Neuronal stem cell (in vitro differentiated cells): ENCODE measurements at regions not wholly inside any gene's neighbourhood (a gene's known extent, or its start where the extent isn't known, plus 50 kb on each side); places are given as distances from the start of the nearest gene placed in this dataset.

Experiments used
- DNase-seq: peaks from one replicate; pipeline ENCODE4 v3.0.0-alpha.2; 2013; ENCODE audit warnings: low spot score
- H2AFZ ChIP-seq: one replicate; pipeline ENCODE4 v1.6.1; 2013; ENCODE audit warnings: mild to moderate bottlenecking, low read length, inconsistent platforms
- H2AK5ac ChIP-seq: 2 replicates; pipeline ENCODE4 v1.6.1; 2013; ENCODE audit warnings: low read depth, mild to moderate bottlenecking, inconsistent platforms, low read length, moderate library complexity, mixed read lengths
- H2BK120ac ChIP-seq: 2 replicates; pipeline ENCODE4 v1.6.1; 2013; ENCODE audit warnings: low read depth, mild to moderate bottlenecking, inconsistent platforms, low read length, moderate library complexity, mixed read lengths
- H2BK12ac ChIP-seq: one replicate; pipeline ENCODE4 v1.6.1; 2013; ENCODE audit warnings: low read length, inconsistent platforms
- H2BK15ac ChIP-seq: 2 replicates; pipeline ENCODE4 v1.6.1; 2013; ENCODE audit warnings: mild to moderate bottlenecking, low read length, inconsistent platforms, mixed read lengths
- H2BK5ac ChIP-seq: one replicate; pipeline ENCODE4 v1.6.1; 2013; ENCODE audit warnings: inconsistent platforms, mild to moderate bottlenecking, low read length, moderate library complexity
- H3K14ac ChIP-seq: one replicate; pipeline ENCODE4 v1.6.1; 2013; ENCODE audit warnings: low read length, inconsistent platforms
- H3K18ac ChIP-seq: 2 replicates; pipeline ENCODE4 v1.6.1; 2013; ENCODE audit warnings: low read length, inconsistent platforms
- H3K23ac ChIP-seq: 2 replicates; pipeline ENCODE4 v1.6.1; 2013; ENCODE audit warnings: low read depth, mild to moderate bottlenecking, mixed read lengths, low read length, inconsistent platforms; ENCODE audit not compliant: poor library complexity
- H3K27ac ChIP-seq: replicated peaks from 3 replicates; pipeline ENCODE4 v1.5.1; 2013; ENCODE audit warnings: low read length, inconsistent platforms
- H3K27me3 ChIP-seq, 3 experiments: 2 replicates each; pipeline ENCODE4 v1.6.1; 2013; ENCODE audit warnings: low read length in 3 of 3, mild to moderate bottlenecking in 2 of 3, inconsistent platforms in 1 of 3, low read depth in 1 of 3, mixed read lengths in 1 of 3, moderate library complexity in 1 of 3; ENCODE audit not compliant: control insufficient read depth in 3 of 3, insufficient read depth in 3 of 3
- H3K36me3 ChIP-seq, 2 donors: replicated peaks in 1 of 2; 2 replicates each; pipeline ENCODE4 v1.6.1; 2013; ENCODE audit warnings: low read length in 2 of 2; ENCODE audit not compliant: control insufficient read depth in 2 of 2, insufficient read depth in 2 of 2
- H3K4ac ChIP-seq: 2 replicates; pipeline ENCODE4 v1.6.1; 2013; ENCODE audit warnings: inconsistent platforms, mild to moderate bottlenecking, low read length, moderate library complexity
- H3K4me1 ChIP-seq, 2 donors: 1 replicate in 1 of 2; 2 replicates in 1 of 2; pipeline ENCODE4 v1.6.1; 2013; ENCODE audit warnings: low read length in 2 of 2, low read depth in 1 of 2; ENCODE audit not compliant: control insufficient read depth in 2 of 2, insufficient read depth in 1 of 2
- H3K4me2 ChIP-seq: one replicate; pipeline ENCODE4 v1.6.1; 2013; ENCODE audit warnings: mild to moderate bottlenecking, low read length, inconsistent platforms; ENCODE audit not compliant: insufficient read depth, poor library complexity, severe bottlenecking
- H3K4me3 ChIP-seq, 2 donors: 2 replicates each; pipeline ENCODE4 v1.5.1; 2013; ENCODE audit warnings: low read length in 2 of 2, mild to moderate bottlenecking in 2 of 2, inconsistent platforms in 1 of 2, moderate library complexity in 1 of 2
- H3K79me1 ChIP-seq: one replicate; pipeline ENCODE4 v1.6.1; 2013; ENCODE audit warnings: low read depth, mild to moderate bottlenecking, inconsistent platforms, low read length, moderate library complexity
- H3K9ac ChIP-seq: one replicate; pipeline ENCODE4 v1.6.1; 2013; ENCODE audit warnings: mild to moderate bottlenecking, low read depth, low read length, inconsistent platforms; ENCODE audit not compliant: poor library complexity
- H3K9me3 ChIP-seq, 2 donors: replicated peaks in 1 of 2; 2 replicates each; pipeline versions ENCODE3 to v1.6.1; 2013; ENCODE audit warnings: low read length in 2 of 2, mild to moderate bottlenecking in 2 of 2, inconsistent platforms in 1 of 2, low read depth in 1 of 2, mixed read lengths in 1 of 2, moderate library complexity in 1 of 2; ENCODE audit not compliant: control insufficient read depth in 2 of 2, insufficient read depth in 1 of 2
- H4K8ac ChIP-seq: one replicate; pipeline ENCODE4 v1.6.1; 2013; ENCODE audit warnings: low read depth, mild to moderate bottlenecking, inconsistent platforms, low read length, moderate library complexity
- H4K91ac ChIP-seq: one replicate; pipeline ENCODE4 v1.6.1; 2013; ENCODE audit warnings: low read length, low read depth, mild to moderate bottlenecking, inconsistent platforms; ENCODE audit not compliant: poor library complexity
- WGBS, 2 donors: extraction: QIAGEN DNeasy Blood & Tissue Kit; methylation state at CpG; one replicate each; pipeline ENCODE4 v1.1.7; 2013; ENCODE audit warnings: missing lambda C conversion rate in 2 of 2, mixed read lengths in 1 of 2; ENCODE audit not compliant: insufficient read length in 2 of 2, insufficient replicate concordance in 1 of 2; ENCODE audit errors: extremely low coverage in 2 of 2; 5-methylcytosine and 5-hydroxymethylcytosine counted together

- H2BK12ac ChIP-seq: no peak overlapping the region
- no peaks in the 10 kb centered on the region for H3K79me1 ChIP-seq
- no peak for DNase-seq
- no peak overlapping the region for H3K27ac ChIP-seq
- no peak overlapping the region for H4K91ac ChIP-seq
- peak overlapping the region; percentile 81 for H3K18ac ChIP-seq
- H2AFZ ChIP-seq: no peak overlapping the region
- no peak overlapping the region for H2BK15ac ChIP-seq
- H2BK120ac ChIP-seq: no peak overlapping the region
- H3K4me2 ChIP-seq: no peak overlapping the region
- no peaks in the 10 kb centered on the region for H3K36me3 ChIP-seq
- no CpG with 5 or more reads among the region's 11 CpGs for WGBS, 2 donors
- no peak overlapping the region for H3K4me3 ChIP-seq
- H3K9ac ChIP-seq: no peak overlapping the region
- H3K4me1 ChIP-seq: peaks cover 0 to 15% of the 10 kb centered on the region in 2 donors
- H3K9me3 ChIP-seq: no peaks in the 10 kb centered on the region
- no peak overlapping the region for H4K8ac ChIP-seq
- H3K27me3 ChIP-seq: no peaks in the 10 kb centered on the region
- H2BK5ac ChIP-seq: no peak overlapping the region
- no peak overlapping the region for H3K23ac ChIP-seq
- H3K4ac ChIP-seq: no peak overlapping the region
- H3K14ac ChIP-seq: no peak overlapping the region
- peak overlapping the region; percentile 72 for H2AK5ac ChIP-seq
Measured at GRCh38 chr1:29520571-29521437, 284.5 kb downstream of the PTPRU start.

GRCh38 chr1:29519788-29520110 is 283.4 kb downstream of the PTPRU start:
- no peak overlapping the region for H3K14ac ChIP-seq
- H2BK15ac ChIP-seq: no peak overlapping the region
- no peak overlapping the region for H3K9ac ChIP-seq
- H2BK5ac ChIP-seq: no peak overlapping the region
- H3K23ac ChIP-seq: no peak overlapping the region
- H3K4me2 ChIP-seq: no peak overlapping the region
- H3K27ac ChIP-seq: no peak overlapping the region
- no peak overlapping the region for H3K4ac ChIP-seq
- H4K91ac ChIP-seq: no peak overlapping the region
- H2BK12ac ChIP-seq: no peak overlapping the region
- no peak overlapping the region for H2AK5ac ChIP-seq
- no peak overlapping the region for H2BK120ac ChIP-seq
- H3K27me3 ChIP-seq: no peaks in the 10 kb centered on the region
- H4K8ac ChIP-seq: no peak overlapping the region
- H2AFZ ChIP-seq: no peak overlapping the region
- H3K18ac ChIP-seq: no peak overlapping the region
- H3K36me3 ChIP-seq: no peaks in the 10 kb centered on the region
- peaks cover 0 to 15% of the 10 kb centered on the region in 2 donors for H3K4me1 ChIP-seq
- no peaks in the 10 kb centered on the region for H3K9me3 ChIP-seq
- no peaks in the 10 kb centered on the region for H3K79me1 ChIP-seq
- no peak overlapping the region for H3K4me3 ChIP-seq
- WGBS, 2 donors: no CpG with 5 or more reads among the region's 8 CpGs
- no peak for DNase-seq

DNA sequence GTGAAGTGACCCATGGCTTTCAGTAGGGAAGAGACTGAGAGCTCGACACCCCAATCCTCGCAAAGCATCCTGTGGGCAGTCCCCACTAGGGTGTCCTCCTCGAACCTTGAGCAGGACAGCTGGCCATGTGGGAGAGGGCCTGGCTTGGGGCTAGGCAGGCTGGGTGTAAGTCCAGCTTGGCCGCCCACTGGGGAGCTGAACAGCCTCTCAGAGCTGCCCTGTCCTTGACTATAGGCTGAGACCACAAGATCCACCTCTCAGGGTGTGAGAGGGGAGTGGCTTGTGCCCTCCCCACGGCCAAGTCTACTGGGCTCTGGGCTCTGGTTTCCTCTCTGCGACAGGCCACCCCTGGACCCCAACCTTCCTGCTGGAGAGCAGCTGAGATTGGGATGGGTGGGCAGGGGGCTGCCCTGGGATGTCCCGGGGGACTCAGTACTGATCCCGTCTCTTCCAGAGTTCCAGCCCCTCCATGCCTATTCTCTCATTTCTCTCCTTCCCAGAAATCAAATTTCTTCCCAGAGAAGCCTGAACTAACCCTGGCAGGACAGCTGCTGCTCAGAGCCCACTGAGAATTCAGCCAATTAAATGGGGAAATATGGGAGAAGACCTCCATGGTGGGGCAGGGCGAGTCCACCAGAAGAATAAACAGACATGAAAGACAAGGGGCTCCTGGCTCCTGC is 282.9 kb downstream of the PTPRU start:
- no peaks in the 10 kb centered on the region for H3K27me3 ChIP-seq
- H3K4me1 ChIP-seq: peaks cover 0 to 11% of the 10 kb centered on the region in 2 donors
- no peak overlapping the region for H3K4me3 ChIP-seq
- no peak overlapping the region for H4K91ac ChIP-seq
- no peak overlapping the region for H3K9ac ChIP-seq
- WGBS, 2 donors: no CpG with 5 or more reads among the region's 9 CpGs
- no peak overlapping the region for H2BK12ac ChIP-seq
- H3K27ac ChIP-seq: no peak overlapping the region
- no peak overlapping the region for H2BK15ac ChIP-seq
- H2AK5ac ChIP-seq: no peak overlapping the region
- H3K18ac ChIP-seq: peak overlapping the region; percentile 36
- no peak overlapping the region for H2BK120ac ChIP-seq
- DNase-seq: no peak
- no peak overlapping the region for H2BK5ac ChIP-seq
- H4K8ac ChIP-seq: no peak overlapping the region
- no peak overlapping the region for H3K4me2 ChIP-seq
- no peaks in the 10 kb centered on the region for H3K36me3 ChIP-seq
- no peak overlapping the region for H2AFZ ChIP-seq
- no peak overlapping the region for H3K14ac ChIP-seq
- H3K9me3 ChIP-seq: no peaks in the 10 kb centered on the region
- H3K4ac ChIP-seq: no peak overlapping the region
- no peaks in the 10 kb centered on the region for H3K79me1 ChIP-seq
- H3K23ac ChIP-seq: no peak overlapping the region

DNA sequence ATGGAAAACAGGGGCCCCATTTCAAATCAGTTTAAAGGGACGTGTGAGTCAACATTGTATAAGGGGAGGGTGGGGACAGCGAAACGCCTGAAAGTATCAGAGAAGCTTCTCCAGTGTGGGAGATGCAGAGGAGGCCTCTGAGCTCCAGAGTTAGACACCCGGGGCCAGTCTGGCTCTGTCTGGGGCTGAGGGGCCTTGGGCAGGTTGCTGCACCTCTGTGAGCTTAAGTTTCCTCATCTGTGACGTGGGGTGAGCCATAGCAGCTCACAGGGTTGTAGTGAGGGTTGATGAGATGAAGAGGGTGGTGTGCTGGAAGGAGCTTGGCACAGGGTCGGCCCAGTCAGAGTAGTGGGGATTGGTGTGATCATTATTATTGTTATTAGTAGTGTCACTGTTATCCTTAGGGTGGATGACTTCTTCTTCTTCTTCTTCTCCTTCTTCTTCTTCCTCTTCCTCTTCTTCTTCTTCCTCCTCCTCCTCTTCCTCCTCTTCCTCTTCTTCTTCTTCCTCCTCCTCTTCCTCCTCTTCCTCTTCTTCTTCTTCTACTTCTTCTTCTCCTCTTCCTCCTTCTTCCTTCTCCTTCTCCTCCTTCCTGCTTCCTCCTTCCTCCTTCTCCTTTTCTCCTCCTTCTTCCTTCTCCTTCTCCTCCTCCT is 282.0 kb downstream of the PTPRU start:
- H3K79me1 ChIP-seq: no peaks in the 10 kb centered on the region
- no peak overlapping the region for H3K27ac ChIP-seq
- H4K8ac ChIP-seq: no peak overlapping the region
- no peaks in the 10 kb centered on the region for H3K36me3 ChIP-seq
- no peak overlapping the region for H2AFZ ChIP-seq
- H2AK5ac ChIP-seq: no peak overlapping the region
- H3K4ac ChIP-seq: no peak overlapping the region
- H3K14ac ChIP-seq: no peak overlapping the region
- no peak overlapping the region for H3K18ac ChIP-seq
- H2BK5ac ChIP-seq: no peak overlapping the region
- no peak overlapping the region for H3K4me2 ChIP-seq
- H2BK120ac ChIP-seq: no peak overlapping the region
- H4K91ac ChIP-seq: no peak overlapping the region
- peaks cover 0 to 9% of the 10 kb centered on the region in 2 donors for H3K4me1 ChIP-seq
- H3K9ac ChIP-seq: no peak overlapping the region
- no peaks in the 10 kb centered on the region for H3K27me3 ChIP-seq
- H2BK12ac ChIP-seq: no peak overlapping the region
- no CpG with 5 or more reads among the region's 6 CpGs for WGBS, 2 donors
- no peak overlapping the region for H3K23ac ChIP-seq
- no peak for DNase-seq
- H3K4me3 ChIP-seq: no peak overlapping the region
- H3K9me3 ChIP-seq: no peaks in the 10 kb centered on the region
- H2BK15ac ChIP-seq: no peak overlapping the region
